Aorta (tissue), 5 donors: ENCODE measurements at regions not wholly inside any gene's neighbourhood (a gene's known extent, or its start where the extent isn't known, plus 50 kb on each side); places are given as distances from the start of the nearest gene placed in this dataset.
"Not testable (repeated sequence)": the region's sequence is repeated elsewhere in the genome, so short reads cannot be mapped to it uniquely, and the experiment has no call there.

Experiments
- ATAC-seq: fragments of 200-7000 bp; cut with Tn5 transposase; one replicate; pipeline ENCODE4 v1.9.1; 2022; ENCODE audit warnings: moderate library complexity; ENCODE audit not compliant: low FRiP score
- DNase-seq, 2 donors: peaks; one replicate each; pipeline ENCODE4 v3.0.0-alpha.2; 2020
- H3K27ac ChIP-seq, 2 donors: one replicate each; pipeline ENCODE4 v1.5.1; 2013; ENCODE audit warnings: low read length in 2 of 2, mild to moderate bottlenecking in 2 of 2, moderate library complexity in 2 of 2, control low read depth in 1 of 2, inconsistent platforms in 1 of 2, low read depth in 1 of 2
- H3K27me3 ChIP-seq, 2 donors: one replicate each; pipeline ENCODE4 v1.6.1; 2013; ENCODE audit warnings: control low read depth in 1 of 2, low read length in 1 of 2, mild to moderate bottlenecking in 1 of 2, moderate library complexity in 1 of 2; ENCODE audit not compliant: insufficient read depth in 2 of 2, control insufficient read depth in 1 of 2
- H3K36me3 ChIP-seq, 2 donors: one replicate each; pipeline ENCODE4 v1.6.1; 2013; ENCODE audit warnings: control low read depth in 1 of 2, low read length in 1 of 2, mild to moderate bottlenecking in 1 of 2; ENCODE audit not compliant: insufficient read depth in 2 of 2, control insufficient read depth in 1 of 2
- H3K4me1 ChIP-seq, 2 donors: one replicate each; pipeline ENCODE4 v1.6.1; 2013; ENCODE audit warnings: low read length in 2 of 2, control low read depth in 1 of 2, mild to moderate bottlenecking in 1 of 2, moderate library complexity in 1 of 2; ENCODE audit not compliant: insufficient read depth in 2 of 2, control insufficient read depth in 1 of 2
- H3K4me3 ChIP-seq, 2 donors: one replicate each; pipeline ENCODE4 v1.5.1; 2013; ENCODE audit warnings: low read length in 2 of 2, control low read depth in 1 of 2, mild to moderate bottlenecking in 1 of 2
- H3K9me3 ChIP-seq: one replicate; pipeline ENCODE4 v1.6.1; 2013; ENCODE audit warnings: mild to moderate bottlenecking, low read length; ENCODE audit not compliant: control insufficient read depth
- WGBS, 2 donors: extraction: QIAGEN DNeasy Blood & Tissue Kit; methylation state at CpG; one replicate each; pipeline ENCODE4 v1.1.7; 2013; 5-methylcytosine and 5-hydroxymethylcytosine counted together
- intact Hi-C, 2 donors: fragments of 100-400 bp; cut with DNase I; formaldehyde crosslinking; loops; one replicate each; pipeline versions ENCODE4 v1.14.2 to v1.15.0; 2022
- donor health status: healthy with polysubstance abuse.
- donor health status: Bipolar disorder and iron deficiency.
- donor health status: DM: no; HTN: no; CAD: no.
- donor health status: DM: no; HTN: no; CAD: no.
- donor health status: DM: yes; HTN: yes; CAD: no.

- H3K27ac ChIP-seq, result no peak overlapping the region
- intact Hi-C loops, result no loop called here
- H3K27me3 ChIP-seq, result no peaks in the 10 kb centered on the region
- H3K4me1 ChIP-seq, result no peaks in the 10 kb centered on the region
- ATAC-seq, result no peak
- no peak overlapping the region for H3K4me3 ChIP-seq
- no peaks in the 10 kb centered on the region for H3K36me3 ChIP-seq
- H3K9me3 ChIP-seq, result peaks cover 5% of the 10 kb centered on the region
- WGBS, 2 donors, result 64 to 78% methylated on average over 4 of the region's 4 CpGs
- DNase-seq, result no peak
Observed at GRCh38 chr10:23824822-23825221, 384.1 kb upstream of the KIAA1217 start.

- ATAC-seq, result no peak
- H3K4me3 ChIP-seq, result no peak overlapping the region
Observed at GRCh38 chr10:23826421-23826820, 382.5 kb upstream of the KIAA1217 start.

GRCh38 chr10:23829556-23829955 lies 379.4 kb upstream of the KIAA1217 start:
- Histone ChIP-seq H3K27me3 (no peaks in the 10 kb centered on the region), H3K9me3 (peaks cover 4% of the 10 kb centered on the region), H3K36me3 (no peaks in the 10 kb centered on the region), H3K27ac (no peak overlapping the region), H3K4me1 (no peaks in the 10 kb centered on the region), H3K4me3 (no peak overlapping the region)
- 59 to 67% methylated on average over 2 of the region's 2 CpGs for WGBS, 2 donors
- intact Hi-C loops, result no loop called here
- no peak for DNase-seq
- ATAC-seq, result no peak

More at GRCh38 chr10:23826421-23826820, 382.5 kb upstream of the KIAA1217 start:
- peaks cover 4% of the 10 kb centered on the region for H3K9me3 ChIP-seq
- DNase-seq, result no peak
- 23 to 30% methylated on average over 9 of the region's 9 CpGs for WGBS, 2 donors
- no peak overlapping the region for H3K27ac ChIP-seq
- H3K4me1 ChIP-seq, result no peaks in the 10 kb centered on the region
- intact Hi-C loops, result no loop called here
- no peaks in the 10 kb centered on the region for H3K36me3 ChIP-seq
- H3K27me3 ChIP-seq, result no peaks in the 10 kb centered on the region

- Histone ChIP-seq H3K27ac (no peak overlapping the region), H3K4me1 (no peaks in the 10 kb centered on the region), H3K4me3 (no peak overlapping the region), H3K36me3 (no peaks in the 10 kb centered on the region), H3K9me3 (no peaks in the 10 kb centered on the region), H3K27me3 (no peaks in the 10 kb centered on the region)
- intact Hi-C loops, result no loop called here
- DNase-seq (no peak), ATAC-seq (no peak)
Observed at GRCh38 chr10:23834091-23834490, 374.8 kb upstream of the KIAA1217 start.

DNA sequence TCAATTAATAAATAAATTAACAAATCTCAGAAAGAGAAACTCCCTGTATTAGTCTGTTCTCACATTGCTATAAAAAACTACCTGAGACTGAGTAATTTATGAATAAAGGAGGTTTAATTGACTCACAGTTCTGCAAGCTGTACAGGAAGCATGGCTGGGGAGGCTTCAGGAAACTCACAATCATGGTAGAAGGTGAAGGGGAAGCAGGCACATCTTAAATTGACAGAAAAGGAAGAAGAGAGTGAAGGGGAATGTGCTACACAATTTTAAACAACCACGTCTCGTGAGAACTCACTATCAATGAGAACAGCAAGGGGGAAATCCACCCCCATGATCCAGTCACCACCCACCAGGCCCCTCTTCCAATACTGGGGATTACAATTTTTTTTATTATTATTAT lies 358.3 kb upstream of the KIAA1217 start:
- Histone ChIP-seq H3K36me3 (no peaks in the 10 kb centered on the region), H3K4me1 (no peaks in the 10 kb centered on the region), H3K9me3 (no peaks in the 10 kb centered on the region), H3K27ac (no peak overlapping the region), H3K27me3 (peaks cover 0 to 2% of the 10 kb centered on the region in 2 donors), H3K4me3 (no peak overlapping the region)
- intact Hi-C loops, result no loop called here
- WGBS, 2 donors, result 68 to 73% methylated on average over 2 of the region's 2 CpGs
- DNase-seq (no peak), ATAC-seq (no peak)

- no peaks in the 10 kb centered on the region for H3K36me3 ChIP-seq
- no peak overlapping the region for H3K4me3 ChIP-seq
- intact Hi-C loops, result no loop called here
- no peaks in the 10 kb centered on the region for H3K9me3 ChIP-seq
- H3K27me3 ChIP-seq, result no peaks in the 10 kb centered on the region
- no peak for DNase-seq
- WGBS, 2 donors, result 50% methylated on average over 1 of the region's 1 CpG
- no peak overlapping the region for H3K27ac ChIP-seq
- ATAC-seq, result no peak
- no peaks in the 10 kb centered on the region for H3K4me1 ChIP-seq
Observed at GRCh38 chr10:23859598-23859997, 349.3 kb upstream of the KIAA1217 start.

GRCh38 chr10:23864631-23865147 lies 344.2 kb upstream of the KIAA1217 start:
- DNase-seq, result no peak
- no peaks in the 10 kb centered on the region for H3K4me1 ChIP-seq
- intact Hi-C loops, result no loop called here
- no peak overlapping the region for H3K4me3 ChIP-seq
- H3K27ac ChIP-seq, result no peak overlapping the region
- H3K36me3 ChIP-seq, result no peaks in the 10 kb centered on the region
- H3K9me3 ChIP-seq, result peaks cover 4% of the 10 kb centered on the region
- no peaks in the 10 kb centered on the region for H3K27me3 ChIP-seq
- ATAC-seq, result no peak

- H3K27me3 ChIP-seq, H3K27ac ChIP-seq, H3K36me3 ChIP-seq, H3K4me1 ChIP-seq, ATAC-seq, DNase-seq, H3K4me3 ChIP-seq, H3K9me3 ChIP-seq, intact Hi-C loops: not testable (repeated sequence)
- WGBS, 2 donors, result 81 to 85% methylated on average over 2 to 3 of the region's 5 CpGs
Observed at GRCh38 chr10:23866985-23867384, 342.0 kb upstream of the KIAA1217 start.

GRCh38 chr10:23868121-23868520 lies 340.8 kb upstream of the KIAA1217 start:
- Histone ChIP-seq H3K27ac (no peak overlapping the region), H3K4me1 (no peaks in the 10 kb centered on the region), H3K27me3 (no peaks in the 10 kb centered on the region), H3K36me3 (no peaks in the 10 kb centered on the region), H3K4me3 (no peak overlapping the region), H3K9me3 (peaks cover 4% of the 10 kb centered on the region)
- intact Hi-C loops, result no loop called here
- ATAC-seq (no peak), DNase-seq (no peak)
- 87 to 90% methylated on average over 2 of the region's 2 CpGs for WGBS, 2 donors
